OCI-M1 (cell line): ENCODE measurements at regions not wholly inside any gene's neighbourhood (a gene's known extent, or its start where the extent isn't known, plus 50 kb on each side); places are given as distances from the start of the nearest gene placed in this dataset.

Experiments
- DNase-seq: peaks from one replicate; lab custom pipeline; 2025; lab: John Stamatoyannopoulos, UW

GRCh38 chr2:82508702-82509101 lies 1950.4 kb downstream of the SUCLG1 start:
- no peak for DNase-seq

- DNase-seq: no peak
These were observed 1951.4 kb downstream of the SUCLG1 start for GRCh38 chr2:82507657-82508056.

GRCh38 chr2:82501217-82501616 lies 1957.9 kb downstream of the SUCLG1 start:
- DNase-seq: no peak

GRCh38 chr2:82498777-82499443 lies 1960.2 kb downstream of the SUCLG1 start:
- no peak for DNase-seq

GRCh38 chr2:82494739-82495138 lies 1964.3 kb downstream of the SUCLG1 start:
- DNase-seq: no peak

GRCh38 chr2:82491591-82491990 lies 1967.5 kb downstream of the SUCLG1 start:
- no peak for DNase-seq

- no peak for DNase-seq
These were observed 1971.7 kb downstream of the SUCLG1 start for GRCh38 chr2:82487354-82487753.

- no peak for DNase-seq
These were observed 1973.4 kb downstream of the SUCLG1 start for GRCh38 chr2:82485701-82486100.

- no peak for DNase-seq
These were observed 1977.9 kb downstream of the SUCLG1 start for GRCh38 chr2:82481207-82481606.

- peak; percentile 1 for DNase-seq
These were observed 1980.4 kb downstream of the SUCLG1 start for GRCh38 chr2:82478641-82479040.

GRCh38 chr2:82476094-82476493 lies 1983.0 kb downstream of the SUCLG1 start:
- no peak for DNase-seq

- no peak for DNase-seq
These were observed 2030.8 kb downstream of the SUCLG1 start for GRCh38 chr2:82428251-82428650.

- DNase-seq: no peak
These were observed 2047.1 kb downstream of the SUCLG1 start for GRCh38 chr2:82412021-82412420.

GRCh38 chr2:82411071-82411470 lies 2048.0 kb downstream of the SUCLG1 start:
- no peak for DNase-seq

GRCh38 chr2:82395531-82395930 lies 2063.5 kb downstream of the SUCLG1 start:
- peak; percentile 24 for DNase-seq

GRCh38 chr2:82391386-82391785 lies 2067.7 kb downstream of the SUCLG1 start:
- no peak for DNase-seq

GRCh38 chr2:82355622-82356021 lies 2051.1 kb upstream of the LRRTM1 start:
- no peak for DNase-seq

GRCh38 chr2:82345910-82346309 lies 2041.4 kb upstream of the LRRTM1 start:
- no peak for DNase-seq

GRCh38 chr2:82344670-82345069 lies 2040.1 kb upstream of the LRRTM1 start:
- peak; percentile 8 for DNase-seq

GRCh38 chr2:82342356-82342755 lies 2037.8 kb upstream of the LRRTM1 start:
- DNase-seq: no peak

- DNase-seq: no peak
These were observed 2036.1 kb upstream of the LRRTM1 start for GRCh38 chr2:82340578-82341053.

GRCh38 chr2:82339805-82340204 lies 2035.3 kb upstream of the LRRTM1 start:
- no peak for DNase-seq

- no peak for DNase-seq
These were observed 2029.1 kb upstream of the LRRTM1 start for GRCh38 chr2:82333697-82334096.

- peak; percentile 1 for DNase-seq
These were observed 2025.6 kb upstream of the LRRTM1 start for GRCh38 chr2:82330155-82330554.
